ENCODE measurements at regions not wholly inside any gene's neighbourhood (a gene's known extent, or its start where the extent isn't known, plus 50 kb on each side); places are given as distances from the start of the nearest gene placed in this dataset.
"Not testable (repeated sequence)": the region's sequence is repeated elsewhere in the genome, so short reads cannot be mapped to it uniquely, and the experiment has no call there.

DNA sequence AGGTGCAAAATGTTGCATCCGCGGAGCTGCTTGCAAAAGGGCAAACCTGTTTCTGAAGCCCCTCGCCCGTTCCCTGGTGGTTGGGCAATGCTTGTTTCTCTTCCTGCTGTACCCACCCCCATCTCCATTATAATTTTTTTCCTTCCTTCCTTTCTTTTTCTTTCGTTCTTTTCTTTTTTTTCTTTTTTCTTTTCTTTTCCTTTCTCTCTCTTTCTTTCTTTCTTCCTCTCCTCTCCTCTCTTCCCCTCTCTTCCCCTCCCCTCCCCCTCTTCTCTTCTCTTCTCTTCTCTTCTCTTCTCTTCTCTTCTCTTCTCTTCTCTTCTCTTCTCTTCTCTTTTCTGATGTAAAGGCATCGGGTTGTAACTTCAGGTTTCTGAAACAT lies 278.2 kb downstream of the GATA3 start:
- DNase-seq (ENCODE audit: low read depth) = no peak
- no peak overlapping the region for H3K4me3 ChIP-seq (ENCODE audit: low read depth, low read length)
- TF ChIP-seq, protein P1, sequence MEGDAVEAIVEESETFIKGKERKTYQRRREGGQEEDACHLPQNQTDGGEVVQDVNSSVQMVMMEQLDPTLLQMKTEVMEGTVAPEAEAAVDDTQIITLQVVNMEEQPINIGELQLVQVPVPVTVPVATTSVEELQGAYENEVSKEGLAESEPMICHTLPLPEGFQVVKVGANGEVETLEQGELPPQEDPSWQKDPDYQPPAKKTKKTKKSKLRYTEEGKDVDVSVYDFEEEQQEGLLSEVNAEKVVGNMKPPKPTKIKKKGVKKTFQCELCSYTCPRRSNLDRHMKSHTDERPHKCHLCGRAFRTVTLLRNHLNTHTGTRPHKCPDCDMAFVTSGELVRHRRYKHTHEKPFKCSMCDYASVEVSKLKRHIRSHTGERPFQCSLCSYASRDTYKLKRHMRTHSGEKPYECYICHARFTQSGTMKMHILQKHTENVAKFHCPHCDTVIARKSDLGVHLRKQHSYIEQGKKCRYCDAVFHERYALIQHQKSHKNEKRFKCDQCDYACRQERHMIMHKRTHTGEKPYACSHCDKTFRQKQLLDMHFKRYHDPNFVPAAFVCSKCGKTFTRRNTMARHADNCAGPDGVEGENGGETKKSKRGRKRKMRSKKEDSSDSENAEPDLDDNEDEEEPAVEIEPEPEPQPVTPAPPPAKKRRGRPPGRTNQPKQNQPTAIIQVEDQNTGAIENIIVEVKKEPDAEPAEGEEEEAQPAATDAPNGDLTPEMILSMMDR (conservative IDR thresholded peaks at IDR 0.05; ENCODE audit: low read depth, low read length) = no peak

DNA sequence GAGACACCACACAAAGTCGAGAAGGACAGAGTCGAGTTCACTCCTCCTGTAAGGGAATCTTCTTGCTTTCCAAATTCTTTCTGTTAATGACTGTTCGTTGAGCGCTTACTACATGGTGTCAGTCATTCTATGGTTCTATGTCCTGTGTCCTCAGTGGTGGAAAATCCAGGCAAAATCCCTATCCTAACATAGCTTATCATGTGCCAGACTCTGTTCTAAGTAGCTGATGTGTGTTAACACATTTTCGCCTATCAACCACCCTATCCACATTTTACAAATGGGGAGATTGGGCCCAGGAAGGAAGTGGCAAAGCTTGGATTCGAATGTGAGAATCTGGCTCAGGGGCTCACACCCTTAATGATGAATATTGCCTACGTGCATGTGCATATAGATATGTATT lies 280.1 kb downstream of the GATA3 start:
- TF ChIP-seq, protein P1 (conservative IDR thresholded peaks at IDR 0.05; ENCODE audit: low read depth, low read length) = no peak
- no peak overlapping the region for H3K4me3 ChIP-seq (ENCODE audit: low read depth, low read length)
- DNase-seq (ENCODE audit: low read depth) = no peak

DNA sequence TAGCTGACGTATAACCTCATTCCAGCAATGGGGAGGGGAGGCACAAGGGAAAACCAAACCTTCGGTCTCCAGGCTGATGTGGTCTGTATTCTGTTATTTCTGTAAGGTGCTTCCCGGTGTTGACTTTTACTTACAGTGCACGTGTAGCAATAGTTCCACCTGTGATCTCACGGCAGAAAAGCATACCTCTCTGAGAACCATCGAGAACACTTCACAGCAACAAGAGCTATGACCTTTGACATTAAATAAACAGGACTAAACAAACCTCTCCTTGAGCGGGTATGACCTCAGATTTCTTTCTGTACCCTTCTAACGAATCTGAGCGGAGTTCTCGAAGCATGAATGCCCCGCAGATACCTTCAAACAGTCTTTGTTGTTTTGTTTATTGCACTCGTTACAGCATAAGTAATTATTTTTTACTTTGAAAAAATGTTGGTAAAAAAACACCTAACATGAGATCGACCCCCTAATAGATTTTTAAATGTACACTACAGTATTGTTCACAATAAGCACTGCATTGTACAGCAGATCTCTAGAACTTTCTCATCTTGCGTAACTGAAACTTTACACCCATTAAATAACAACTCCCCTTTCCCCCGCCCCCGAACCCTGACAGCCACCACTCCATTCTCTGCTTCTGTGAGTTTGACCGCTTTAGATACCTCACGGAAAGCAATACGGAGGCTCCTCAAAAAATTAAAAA lies 282.3 kb downstream of the GATA3 start:
- no peak overlapping the region for H3K4me3 ChIP-seq (ENCODE audit: low read depth, low read length)
- TF ChIP-seq, protein P1 (conservative IDR thresholded peaks at IDR 0.05; ENCODE audit: low read depth, low read length) = no peak
- no peak for DNase-seq (ENCODE audit: low read depth)

DNA sequence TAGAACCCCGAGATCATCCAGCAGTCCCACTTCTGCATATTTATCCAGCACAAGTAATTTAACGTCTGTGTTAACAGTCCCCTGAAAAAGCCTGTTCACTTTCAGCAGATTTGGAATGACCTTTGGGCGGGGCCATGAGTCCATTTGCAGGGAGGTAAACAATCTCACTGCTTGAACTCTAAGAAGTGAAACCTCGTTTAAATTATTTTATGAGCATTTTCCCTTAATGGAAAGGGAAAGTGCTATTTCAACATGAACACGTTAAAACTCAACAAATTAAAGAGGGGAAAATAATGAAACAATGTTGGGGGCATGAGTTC lies 282.8 kb downstream of the GATA3 start:
- no peak overlapping the region for H3K4me3 ChIP-seq (ENCODE audit: low read depth, low read length)
- no peak for DNase-seq (ENCODE audit: low read depth)
- TF ChIP-seq, protein P1 (conservative IDR thresholded peaks at IDR 0.05; ENCODE audit: low read depth, low read length) = no peak

DNA sequence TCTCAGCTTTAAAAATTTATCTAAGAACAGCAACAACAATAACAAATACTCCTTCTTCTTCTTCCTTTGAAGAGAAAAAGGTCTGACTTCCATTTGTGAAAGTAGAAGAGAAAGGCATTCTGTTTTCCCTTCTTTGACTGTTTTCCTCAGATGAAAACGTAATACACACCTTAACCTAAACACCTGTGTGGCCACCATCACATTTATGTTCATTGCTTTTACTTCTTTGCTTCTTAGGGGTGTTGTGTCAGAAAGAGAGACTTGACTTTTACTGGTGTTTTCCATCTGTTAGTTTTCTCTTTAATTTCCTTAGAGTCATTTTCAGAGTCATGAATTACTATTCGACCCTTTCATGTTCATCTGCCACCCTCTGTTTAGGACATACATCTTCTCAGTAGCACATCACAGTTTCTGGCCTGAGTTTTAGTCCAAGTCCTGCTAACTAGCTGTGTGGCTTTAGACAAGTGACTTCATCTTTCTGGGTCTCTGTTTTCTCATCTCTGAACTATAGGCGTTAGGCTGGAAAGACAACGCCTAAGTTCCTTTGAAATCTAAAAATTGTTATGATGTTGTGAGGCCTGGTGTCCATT lies 283.8 kb downstream of the GATA3 start:
- no peak for DNase-seq (ENCODE audit: low read depth)
- TF ChIP-seq, protein P1 (conservative IDR thresholded peaks at IDR 0.05; ENCODE audit: low read depth, low read length) = no peak
- H3K4me3 ChIP-seq (ENCODE audit: low read depth, low read length) = no peak overlapping the region

DNA sequence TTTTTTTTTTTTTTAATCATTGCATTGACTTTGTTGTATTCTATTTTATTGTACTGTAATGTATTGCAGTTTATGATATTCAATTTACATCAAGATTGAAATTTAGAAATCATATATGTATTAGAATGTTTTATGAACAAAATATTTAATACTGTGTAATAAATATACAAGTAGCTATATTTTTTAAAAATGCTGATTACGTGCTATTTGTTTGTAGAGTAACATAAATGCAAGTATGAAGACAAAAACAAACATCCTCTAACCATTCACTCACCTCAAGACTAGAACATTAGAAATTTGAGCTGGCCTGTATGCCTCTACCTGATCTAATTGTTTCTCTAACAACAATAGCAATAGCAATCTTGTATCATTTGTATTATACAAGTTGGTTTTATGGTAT lies 290.3 kb downstream of the GATA3 start:
- no peak for DNase-seq (ENCODE audit: low read depth)
- H3K4me3 ChIP-seq (ENCODE audit: low read depth, low read length) = no peak overlapping the region
- TF ChIP-seq, protein P1 (conservative IDR thresholded peaks at IDR 0.05; ENCODE audit: low read depth, low read length) = no peak

DNA sequence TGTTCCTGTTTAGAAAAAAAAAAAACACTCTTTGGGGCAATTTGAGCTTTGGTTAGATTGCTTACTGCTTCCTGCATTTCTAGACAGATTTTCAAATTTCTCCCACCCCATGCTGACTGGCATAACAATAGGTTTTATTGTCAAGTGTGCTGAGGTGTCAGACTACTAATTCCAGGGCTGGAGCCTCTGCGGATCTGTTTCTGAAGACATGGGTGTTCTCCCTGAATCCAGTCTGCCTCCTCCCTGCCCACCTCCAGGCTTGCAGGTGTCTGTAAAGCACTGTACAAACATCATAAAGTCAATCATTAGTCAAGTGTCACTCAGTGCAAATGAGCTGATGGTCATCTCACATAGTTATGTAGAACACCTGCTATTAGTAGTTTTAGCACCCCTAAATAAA lies 292.4 kb downstream of the GATA3 start:
- H3K4me3 ChIP-seq (ENCODE audit: low read depth, low read length) = no peak overlapping the region
- TF ChIP-seq, protein P1 (conservative IDR thresholded peaks at IDR 0.05; ENCODE audit: low read depth, low read length) = no peak
- DNase-seq (ENCODE audit: low read depth) = no peak

DNA sequence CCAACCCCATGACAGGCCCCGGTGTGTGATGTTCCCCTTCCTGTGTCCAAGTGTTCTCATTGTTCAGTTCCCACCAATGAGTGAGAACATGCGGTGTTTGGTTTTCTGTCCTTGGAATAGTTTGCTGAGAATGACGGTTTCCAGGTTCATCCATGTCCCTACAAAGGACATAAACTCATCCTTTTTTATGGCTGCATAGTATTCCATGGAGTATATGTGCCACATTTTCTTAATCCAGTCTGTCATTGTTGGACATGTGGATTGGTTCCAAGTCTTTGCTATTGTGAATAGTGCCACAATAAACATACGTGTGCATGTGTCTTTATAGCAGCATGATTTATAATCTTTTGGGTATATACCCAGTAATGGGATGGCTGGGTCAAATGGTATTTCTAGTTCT lies 293.1 kb downstream of the GATA3 start:
- DNase-seq (ENCODE audit: low read depth); H3K4me3 ChIP-seq (ENCODE audit: low read depth, low read length): not testable (repeated sequence)

All from choroid plexus epithelial cell (primary cell).